GM12878 (cell line): ENCODE measurements at regions not wholly inside any gene's neighbourhood (a gene's known extent, or its start where the extent isn't known, plus 50 kb on each side); places are given as distances from the start of the nearest gene placed in this dataset.

ENCODE experiments used
- E2F8 ChIP-seq: fragments of 450-650 bp; IDR thresholded peaks from 2 replicates; pipeline ENCODE4 v1.6.1; 2018; ENCODE audit warnings: mild to moderate bottlenecking, low read depth, moderate library complexity; ENCODE audit not compliant: partially characterized antibody
- IKZF2 ChIP-seq, 2 experiments: fragments of 450-650 bp; IDR thresholded peaks; 2 replicates each; pipeline ENCODE4 v1.6.1; 2017; ENCODE audit warnings: mild to moderate bottlenecking in 2 of 2, moderate library complexity in 2 of 2
- MYB ChIP-seq: fragments of 150-350 bp; IDR thresholded peaks from 2 replicates; pipeline ENCODE4 v1.6.1; 2014; ENCODE audit warnings: mild to moderate bottlenecking, low read depth, low read length, borderline replicate concordance
- POLR2AphosphoS2 ChIP-seq: IDR thresholded peaks from 2 replicates; pipeline ENCODE4 v1.6.1; 2011; ENCODE audit warnings: low read depth, mild to moderate bottlenecking, low read length, improper control_type of control experiment, moderate library complexity
- TCF7 ChIP-seq: IDR thresholded peaks from 2 replicates; pipeline ENCODE4 v1.6.1; 2014; ENCODE audit warnings: antibody characterized with exemption, borderline replicate concordance
- YY1 ChIP-seq: IDR thresholded peaks from 2 replicates; pipeline ENCODE4 v1.6.1; 2011; ENCODE audit warnings: low read depth, mild to moderate bottlenecking, low read length
- TF ChIP-seq, protein P1 (sequence below): IDR thresholded peaks from 2 replicates; pipeline ENCODE4 v1.6.1; 2012; ENCODE audit warnings: improper control_type of control experiment, low read depth, low read length; ENCODE audit not compliant: insufficient replicate concordance

- no peak for TF ChIP-seq E2F8
- TF ChIP-seq, protein P1, sequence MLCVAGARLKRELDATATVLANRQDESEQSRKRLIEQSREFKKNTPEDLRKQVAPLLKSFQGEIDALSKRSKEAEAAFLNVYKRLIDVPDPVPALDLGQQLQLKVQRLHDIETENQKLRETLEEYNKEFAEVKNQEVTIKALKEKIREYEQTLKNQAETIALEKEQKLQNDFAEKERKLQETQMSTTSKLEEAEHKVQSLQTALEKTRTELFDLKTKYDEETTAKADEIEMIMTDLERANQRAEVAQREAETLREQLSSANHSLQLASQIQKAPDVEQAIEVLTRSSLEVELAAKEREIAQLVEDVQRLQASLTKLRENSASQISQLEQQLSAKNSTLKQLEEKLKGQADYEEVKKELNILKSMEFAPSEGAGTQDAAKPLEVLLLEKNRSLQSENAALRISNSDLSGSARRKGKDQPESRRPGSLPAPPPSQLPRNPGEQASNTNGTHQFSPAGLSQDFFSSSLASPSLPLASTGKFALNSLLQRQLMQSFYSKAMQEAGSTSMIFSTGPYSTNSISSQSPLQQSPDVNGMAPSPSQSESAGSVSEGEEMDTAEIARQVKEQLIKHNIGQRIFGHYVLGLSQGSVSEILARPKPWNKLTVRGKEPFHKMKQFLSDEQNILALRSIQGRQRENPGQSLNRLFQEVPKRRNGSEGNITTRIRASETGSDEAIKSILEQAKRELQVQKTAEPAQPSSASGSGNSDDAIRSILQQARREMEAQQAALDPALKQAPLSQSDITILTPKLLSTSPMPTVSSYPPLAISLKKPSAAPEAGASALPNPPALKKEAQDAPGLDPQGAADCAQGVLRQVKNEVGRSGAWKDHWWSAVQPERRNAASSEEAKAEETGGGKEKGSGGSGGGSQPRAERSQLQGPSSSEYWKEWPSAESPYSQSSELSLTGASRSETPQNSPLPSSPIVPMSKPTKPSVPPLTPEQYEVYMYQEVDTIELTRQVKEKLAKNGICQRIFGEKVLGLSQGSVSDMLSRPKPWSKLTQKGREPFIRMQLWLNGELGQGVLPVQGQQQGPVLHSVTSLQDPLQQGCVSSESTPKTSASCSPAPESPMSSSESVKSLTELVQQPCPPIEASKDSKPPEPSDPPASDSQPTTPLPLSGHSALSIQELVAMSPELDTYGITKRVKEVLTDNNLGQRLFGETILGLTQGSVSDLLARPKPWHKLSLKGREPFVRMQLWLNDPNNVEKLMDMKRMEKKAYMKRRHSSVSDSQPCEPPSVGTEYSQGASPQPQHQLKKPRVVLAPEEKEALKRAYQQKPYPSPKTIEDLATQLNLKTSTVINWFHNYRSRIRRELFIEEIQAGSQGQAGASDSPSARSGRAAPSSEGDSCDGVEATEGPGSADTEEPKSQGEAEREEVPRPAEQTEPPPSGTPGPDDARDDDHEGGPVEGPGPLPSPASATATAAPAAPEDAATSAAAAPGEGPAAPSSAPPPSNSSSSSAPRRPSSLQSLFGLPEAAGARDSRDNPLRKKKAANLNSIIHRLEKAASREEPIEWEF, result no peak
- no peak for TF ChIP-seq IKZF2 (IDR thresholded peaks at IDR 0.05)
- TF ChIP-seq MYB, result no peak
- no peak for TF ChIP-seq TCF7
- TF ChIP-seq POLR2AphosphoS2, result no peak
- no peak for TF ChIP-seq YY1
- TF ChIP-seq, all 136 proteins: peak for 0
Observed at GRCh38 chr14:85471744-85472143, 58.2 kb upstream of the FLRT2 start (continued).
